Suprapubic skin (tissue), 4 donors: ENCODE measurements at regions not wholly inside any gene's neighbourhood (a gene's known extent, or its start where the extent isn't known, plus 50 kb on each side); places are given as distances from the start of the nearest gene placed in this dataset.

ENCODE experiments used
- CTCF ChIP-seq, 2 donors: fragments of 200-600 bp in 1 of 2; fragments of 450-650 bp in 1 of 2; sonication (generic) in 1 of 2; IDR thresholded peaks; one replicate each; pipeline ENCODE4 v1.5.1; 2016 to 2019; ENCODE audit warnings: antibody characterized with exemption in 2 of 2, mild to moderate bottlenecking in 1 of 2, moderate library complexity in 1 of 2
- EP300 ChIP-seq: sonication (generic); formaldehyde crosslinking; IDR thresholded peaks from one replicate; pipeline ENCODE4 v1.6.1; 2017; ENCODE audit warnings: antibody characterized with exemption
- POLR2A ChIP-seq, 2 donors: fragments of 450-650 bp; IDR thresholded peaks; one replicate each; pipeline ENCODE4 v1.6.1; 2017; ENCODE audit warnings: antibody characterized with exemption in 2 of 2, mild to moderate bottlenecking in 2 of 2, moderate library complexity in 2 of 2
- POLR2AphosphoS5 ChIP-seq, 3 donors: sonication (generic); formaldehyde crosslinking; IDR thresholded peaks; one replicate each; pipeline ENCODE4 v1.6.1; 2017; ENCODE audit warnings: antibody characterized with exemption in 3 of 3

DNA sequence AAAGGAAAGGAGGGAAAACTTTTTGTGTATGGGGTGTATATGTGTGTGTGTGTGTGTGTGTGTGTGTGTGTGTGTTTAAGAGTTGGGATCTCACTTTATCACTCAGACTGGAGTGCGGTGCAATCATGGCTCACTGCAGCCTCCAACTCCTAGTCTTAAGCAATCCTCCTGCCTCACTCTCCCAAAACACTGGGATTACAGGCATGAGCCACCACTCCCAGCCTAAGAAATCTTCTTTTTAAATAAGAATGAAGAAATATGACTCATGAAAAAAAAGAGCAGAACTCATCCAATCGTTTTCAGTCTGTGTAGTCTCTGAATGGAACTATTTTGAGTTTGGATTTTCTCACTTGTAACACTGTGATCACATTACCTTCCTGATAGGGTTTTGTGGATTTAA, 601.5 kb downstream of the ACTL7B start:
- no peak for TF ChIP-seq CTCF (IDR thresholded peaks at IDR 0.05)
- no peak for TF ChIP-seq POLR2A (IDR thresholded peaks at IDR 0.05)
- TF ChIP-seq POLR2AphosphoS5 (IDR thresholded peaks at IDR 0.05), result no peak
- TF ChIP-seq EP300, result no peak
